ENCODE measurements at regions not wholly inside any gene's neighbourhood (a gene's known extent, or its start where the extent isn't known, plus 50 kb on each side); places are given as distances from the start of the nearest gene placed in this dataset.

GRCh38 chr13:29993196-29993595 lies 142.8 kb upstream of the UBL3 start:
- Histone ChIP-seq H3K36me3 (no peaks in the 10 kb centered on the region), H3K4me3 (no peak overlapping the region), H3K27me3 (no peaks in the 10 kb centered on the region), H3K4me1 (no peaks in the 10 kb centered on the region), H3K9me3 (no peaks in the 10 kb centered on the region), H3K9ac (ENCODE audit: low read depth in 2 of 2, low read length in 2 of 2) (no peak overlapping the region), H3K27ac (no peak overlapping the region)
- no peak for TF ChIP-seq CTCF (IDR thresholded peaks at IDR 0.05)
- intact Hi-C loops (cut with DNase I), result no loop called here
- no peak for DNase-seq

GRCh38 chr13:29991343-29991742 lies 140.9 kb upstream of the UBL3 start:
- no peak for DNase-seq
- intact Hi-C loops (cut with DNase I), result no loop called here
- no peak for TF ChIP-seq CTCF (IDR thresholded peaks at IDR 0.05)
- Histone ChIP-seq H3K9ac (ENCODE audit: low read depth in 2 of 2, low read length in 2 of 2) (no peak overlapping the region), H3K4me3 (no peak overlapping the region), H3K36me3 (no peaks in the 10 kb centered on the region), H3K4me1 (no peaks in the 10 kb centered on the region), H3K9me3 (no peaks in the 10 kb centered on the region), H3K27me3 (no peaks in the 10 kb centered on the region), H3K27ac (no peak overlapping the region)

GRCh38 chr13:29987340-29987739 lies 136.9 kb upstream of the UBL3 start:
- no peaks in the 10 kb centered on the region for H3K4me1 ChIP-seq
- no peak for TF ChIP-seq CTCF (IDR thresholded peaks at IDR 0.05)
- DNase-seq, result no peak
- no peak overlapping the region for H3K27ac ChIP-seq
- H3K4me3 ChIP-seq, result no peak overlapping the region
- no peaks in the 10 kb centered on the region for H3K36me3 ChIP-seq
- intact Hi-C loops (cut with DNase I), result no loop called here
- H3K27me3 ChIP-seq, result no peaks in the 10 kb centered on the region
- no peak overlapping the region for H3K9ac ChIP-seq (ENCODE audit: low read depth in 2 of 2, low read length in 2 of 2)
- no peaks in the 10 kb centered on the region for H3K9me3 ChIP-seq

- H3K36me3 ChIP-seq, result no peaks in the 10 kb centered on the region
- TF ChIP-seq CTCF (IDR thresholded peaks at IDR 0.05), result no peak
- H3K9me3 ChIP-seq, result no peaks in the 10 kb centered on the region
- H3K27me3 ChIP-seq, result no peaks in the 10 kb centered on the region
- no peak overlapping the region for H3K9ac ChIP-seq (ENCODE audit: low read depth in 2 of 2, low read length in 2 of 2)
- H3K27ac ChIP-seq, result no peak overlapping the region
- DNase-seq, result no peak
- intact Hi-C loops (cut with DNase I), result no loop called here
- H3K4me1 ChIP-seq, result no peaks in the 10 kb centered on the region
- H3K4me3 ChIP-seq, result no peak overlapping the region
Observed at GRCh38 chr13:29980339-29980738, 129.9 kb upstream of the UBL3 start.

- H3K27me3 ChIP-seq, result no peaks in the 10 kb centered on the region
- H3K27ac ChIP-seq, result no peak overlapping the region
- no peak for TF ChIP-seq CTCF (IDR thresholded peaks at IDR 0.05)
- intact Hi-C loops (cut with DNase I), result no loop called here
- no peak for DNase-seq
- H3K4me3 ChIP-seq, result no peak overlapping the region
- H3K9ac ChIP-seq (ENCODE audit: low read depth in 2 of 2, low read length in 2 of 2), result no peak overlapping the region
- H3K4me1 ChIP-seq, result no peaks in the 10 kb centered on the region
- no peaks in the 10 kb centered on the region for H3K9me3 ChIP-seq
- H3K36me3 ChIP-seq, result no peaks in the 10 kb centered on the region
Observed at GRCh38 chr13:29978211-29978610, 127.8 kb upstream of the UBL3 start.
